B cell (primary cell): ENCODE measurements at regions not wholly inside any gene's neighbourhood (a gene's known extent, or its start where the extent isn't known, plus 50 kb on each side); places are given as distances from the start of the nearest gene placed in this dataset.

ENCODE experiments used
- ATAC-seq: fragments of 200-7000 bp; cut with Tn5 transposase; one replicate; pipeline ENCODE4 v1.10.0; 2021; ENCODE audit warnings: low read depth, mild to moderate bottlenecking, moderate number of reproducible peaks, moderate library complexity
- CTCF ChIA-PET: fragments of 350-600 bp; sonication (Branson Sonifier 250); formaldehyde crosslinking; loops from one replicate; lab custom pipeline; 2021; ENCODE audit warnings: antibody characterized with exemption, inconsistent platforms; lab: Charles Lee
- POLR2A ChIA-PET: fragments of 350-600 bp; sonication (Branson Sonifier 250); formaldehyde crosslinking; loops from one replicate; lab custom pipeline; 2021; ENCODE audit warnings: antibody characterized with exemption; lab: Charles Lee
- DNase-seq: peaks from one replicate; pipeline ENCODE4 v3.0.0; 2013
- H2AFZ ChIP-seq: 2 replicates; pipeline ENCODE4 v1.6.1; 2012; ENCODE audit warnings: mild to moderate bottlenecking, low read depth, low read length; ENCODE audit not compliant: insufficient read depth, poor library complexity, severe bottlenecking
- H3K27ac ChIP-seq, 2 donors: 1 replicate in 1 of 2; 2 replicates in 1 of 2; pipeline ENCODE4 v1.5.1; 2012 to 2013; ENCODE audit warnings: low read length in 2 of 2, mild to moderate bottlenecking in 2 of 2, moderate library complexity in 1 of 2
- H3K27me3 ChIP-seq, 4 experiments: fragments of 200-600 bp in 1 of 4; sonication (generic) in 1 of 4; replicated peaks in 1 of 4; 1 replicate in 2 of 4; 2 replicates in 2 of 4; pipeline versions ENCODE4 v1.6.1 to v1.7.0; 2013 to 2016; ENCODE audit warnings: low read length in 3 of 4, mild to moderate bottlenecking in 2 of 4, mixed read lengths in 1 of 4, moderate library complexity in 1 of 4; ENCODE audit not compliant: insufficient read depth in 4 of 4, control insufficient read depth in 3 of 4; ENCODE audit errors: control extremely low read depth in 1 of 4
- H3K36me3 ChIP-seq, 2 experiments: replicated peaks in 1 of 2; 1 replicate in 1 of 2; 2 replicates in 1 of 2; pipeline versions ENCODE4 v1.6.1 to v1.7.1; 2013; ENCODE audit warnings: low read length in 1 of 2; ENCODE audit not compliant: insufficient read depth in 2 of 2, control insufficient read depth in 1 of 2; ENCODE audit errors: control extremely low read depth in 1 of 2, extremely low read depth in 1 of 2
- H3K4me1 ChIP-seq, 2 donors: fragments of 200-600 bp in 1 of 2; sonication (generic) in 1 of 2; 1 replicate in 1 of 2; 2 replicates in 1 of 2; pipeline versions ENCODE4 v1.5.1 to v1.6.1; 2013 to 2017; ENCODE audit warnings: low read length in 2 of 2; ENCODE audit not compliant: control insufficient read depth in 2 of 2, insufficient read depth in 2 of 2
- H3K4me2 ChIP-seq: replicated peaks from 2 replicates; pipeline ENCODE3; 2012; ENCODE audit warnings: mild to moderate bottlenecking, low read depth, low read length; ENCODE audit not compliant: poor library complexity, severe bottlenecking
- H3K4me3 ChIP-seq, 5 experiments: fragments of 200-600 bp in 1 of 5; sonication (generic) in 1 of 5; 1 replicate in 3 of 5; 2 replicates in 2 of 5; pipeline versions ENCODE4 v1.5.1 to v1.7.0; 2011 to 2016; ENCODE audit warnings: low read length in 4 of 5, mild to moderate bottlenecking in 4 of 5, low read depth in 2 of 5, control low read depth in 1 of 5, moderate library complexity in 1 of 5; ENCODE audit not compliant: insufficient read depth in 1 of 5; ENCODE audit errors: control extremely low read depth in 1 of 5, extremely low read depth in 1 of 5
- H3K79me2 ChIP-seq: fragments of 200-600 bp; sonication (generic); one replicate; pipeline ENCODE4 v1.6.0; 2016; ENCODE audit warnings: low read length; ENCODE audit not compliant: control insufficient read depth, insufficient read depth
- H3K9ac ChIP-seq: fragments of 200-600 bp; sonication (generic); 2 replicates; pipeline ENCODE4 v1.6.1; 2017; ENCODE audit warnings: mild to moderate bottlenecking, low read length, moderate library complexity
- H3K9me3 ChIP-seq, 3 donors: one replicate each; pipeline versions ENCODE4 v1.6.1 to v1.7.1; 2013; ENCODE audit warnings: low read length in 2 of 3; ENCODE audit not compliant: control insufficient read depth in 2 of 3, insufficient read depth in 1 of 3; ENCODE audit errors: control extremely low read depth in 1 of 3
- H4K20me1 ChIP-seq: 2 replicates; pipeline ENCODE4 v1.6.0; 2012; ENCODE audit warnings: mild to moderate bottlenecking, low read length; ENCODE audit not compliant: insufficient read depth, control insufficient read depth, poor library complexity, severe bottlenecking
- H3K27ac Mint-ChIP-seq: one replicate; pipeline ENCODE4 v1.8.0; 2021; ENCODE audit warnings: mixed read lengths
- H3K27me3 Mint-ChIP-seq: one replicate; pipeline ENCODE4 v1.8.0; 2021; ENCODE audit warnings: mixed read lengths
- H3K4me1 Mint-ChIP-seq: one replicate; pipeline ENCODE4 v1.8.0; 2021; ENCODE audit warnings: mixed read lengths
- H3K4me3 Mint-ChIP-seq: one replicate; pipeline ENCODE4 v1.8.0; 2021; ENCODE audit warnings: mixed read lengths
- H3K9me3 Mint-ChIP-seq: one replicate; pipeline ENCODE4 v1.8.0; 2022; ENCODE audit warnings: mixed read lengths; ENCODE audit not compliant: insufficient read depth
- EZH2 ChIP-seq: IDR thresholded peaks from 2 replicates; pipeline ENCODE4 v1.6.1; 2012; ENCODE audit warnings: borderline replicate concordance, low read depth, mild to moderate bottlenecking, moderate library complexity, low read length; ENCODE audit not compliant: insufficient read depth, poor library complexity, severe bottlenecking
- WGBS: methylation state at CpG from one replicate; pipeline ENCODE4 v1.1.5; 2013; ENCODE audit warnings: missing lambda C conversion rate; ENCODE audit not compliant: insufficient coverage; 5-methylcytosine and 5-hydroxymethylcytosine counted together
- intact Hi-C: fragments of 100-400 bp; cut with micrococcal nuclease; formaldehyde crosslinking; loops from one replicate; pipeline ENCODE4 v1.10.0; 2022
- TF ChIP-seq, protein P1 (sequence below): fragments of 200-600 bp; IDR thresholded peaks from one replicate; pipeline ENCODE4 v1.8.0; 2022; ENCODE audit warnings: antibody characterized with exemption, mild to moderate bottlenecking

GRCh38 chr2:126787289-126787688 lies 111.4 kb upstream of the TEX51 start:
- ATAC-seq (no peak), DNase-seq (no peak)
- no peak overlapping the region for H3K4me3 ChIP-seq
- Mint-ChIP-seq H3K27me3 (peaks cover 12% of the 10 kb centered on the region), H3K9me3 (no peaks in the 10 kb centered on the region), H3K4me1 (no peaks in the 10 kb centered on the region), H3K27ac (no peak overlapping the region), H3K4me3 (no peak overlapping the region)
- no peak overlapping the region for H3K9ac ChIP-seq
- ChIA-PET POLR2A (no interaction called here), CTCF (no interaction called here)
- no peak overlapping the region for H3K27ac ChIP-seq
- no peak overlapping the region for H3K4me2 ChIP-seq
- WGBS: 100% methylated on average over 4 of the region's 4 CpGs
- intact Hi-C loops: no loop called here
- H3K9me3 ChIP-seq: no peaks in the 10 kb centered on the region
- TF ChIP-seq, protein P1, sequence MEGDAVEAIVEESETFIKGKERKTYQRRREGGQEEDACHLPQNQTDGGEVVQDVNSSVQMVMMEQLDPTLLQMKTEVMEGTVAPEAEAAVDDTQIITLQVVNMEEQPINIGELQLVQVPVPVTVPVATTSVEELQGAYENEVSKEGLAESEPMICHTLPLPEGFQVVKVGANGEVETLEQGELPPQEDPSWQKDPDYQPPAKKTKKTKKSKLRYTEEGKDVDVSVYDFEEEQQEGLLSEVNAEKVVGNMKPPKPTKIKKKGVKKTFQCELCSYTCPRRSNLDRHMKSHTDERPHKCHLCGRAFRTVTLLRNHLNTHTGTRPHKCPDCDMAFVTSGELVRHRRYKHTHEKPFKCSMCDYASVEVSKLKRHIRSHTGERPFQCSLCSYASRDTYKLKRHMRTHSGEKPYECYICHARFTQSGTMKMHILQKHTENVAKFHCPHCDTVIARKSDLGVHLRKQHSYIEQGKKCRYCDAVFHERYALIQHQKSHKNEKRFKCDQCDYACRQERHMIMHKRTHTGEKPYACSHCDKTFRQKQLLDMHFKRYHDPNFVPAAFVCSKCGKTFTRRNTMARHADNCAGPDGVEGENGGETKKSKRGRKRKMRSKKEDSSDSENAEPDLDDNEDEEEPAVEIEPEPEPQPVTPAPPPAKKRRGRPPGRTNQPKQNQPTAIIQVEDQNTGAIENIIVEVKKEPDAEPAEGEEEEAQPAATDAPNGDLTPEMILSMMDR: no peak
- no peak for TF ChIP-seq EZH2
- H3K36me3 ChIP-seq: no peaks in the 10 kb centered on the region
- H4K20me1 ChIP-seq: no peaks in the 10 kb centered on the region
- no peaks in the 10 kb centered on the region for H3K4me1 ChIP-seq
- no peaks in the 10 kb centered on the region for H3K27me3 ChIP-seq
- H2AFZ ChIP-seq: no peak overlapping the region
- H3K79me2 ChIP-seq: no peaks in the 10 kb centered on the region

GRCh38 chr2:126788113-126788512 lies 110.6 kb upstream of the TEX51 start:
- Histone ChIP-seq H2AFZ (no peak overlapping the region), H3K9me3 (no peaks in the 10 kb centered on the region), H3K27ac (no peak overlapping the region), H3K27me3 (no peaks in the 10 kb centered on the region), H3K9ac (no peak overlapping the region), H3K36me3 (no peaks in the 10 kb centered on the region), H3K4me1 (no peaks in the 10 kb centered on the region), H3K4me2 (no peak overlapping the region), H3K4me3 (no peak overlapping the region), H3K79me2 (no peaks in the 10 kb centered on the region), H4K20me1 (no peaks in the 10 kb centered on the region)
- no peaks in the 10 kb centered on the region for H3K9me3 Mint-ChIP-seq
- DNase-seq (no peak), ATAC-seq (no peak)
- TF ChIP-seq EZH2: no peak
- TF ChIP-seq, protein P1: no peak
- ChIA-PET POLR2A (no interaction called here), CTCF (no interaction called here)
- no peak overlapping the region for H3K27ac Mint-ChIP-seq
- H3K4me3 Mint-ChIP-seq: no peak overlapping the region
- no peaks in the 10 kb centered on the region for H3K4me1 Mint-ChIP-seq
- H3K27me3 Mint-ChIP-seq: peaks cover 13% of the 10 kb centered on the region
- intact Hi-C loops: no loop called here
- WGBS: 90% methylated on average over 3 of the region's 4 CpGs
